Liver (tissue), 8 donors: ENCODE measurements at regions not wholly inside any gene's neighbourhood (a gene's known extent, or its start where the extent isn't known, plus 50 kb on each side); places are given as distances from the start of the nearest gene placed in this dataset.

Experiments used
- DNase-seq: peaks from one replicate; pipeline ENCODE4 v3.0.0-alpha.2; 2017; ENCODE audit warnings: low spot score
- H3K27ac ChIP-seq, 2 donors: one replicate each; pipeline ENCODE4 v1.7.0; 2013; ENCODE audit warnings: inconsistent platforms in 2 of 2, low read length in 2 of 2, control low read depth in 1 of 2, low read depth in 1 of 2, mild to moderate bottlenecking in 1 of 2
- H3K27me3 ChIP-seq, 4 donors: one replicate each; pipeline versions ENCODE4 v1.6.1 to v1.7.0; 2013; ENCODE audit warnings: low read length in 3 of 4, inconsistent platforms in 1 of 4, mild to moderate bottlenecking in 1 of 4, moderate library complexity in 1 of 4; ENCODE audit not compliant: control insufficient read depth in 4 of 4, insufficient read depth in 4 of 4
- H3K36me3 ChIP-seq, 4 donors: one replicate each; pipeline versions ENCODE4 v1.6.1 to v1.7.0; 2013; ENCODE audit warnings: low read length in 3 of 4, mild to moderate bottlenecking in 3 of 4, low read depth in 1 of 4, moderate library complexity in 1 of 4; ENCODE audit not compliant: control insufficient read depth in 4 of 4, insufficient read depth in 3 of 4
- H3K4me1 ChIP-seq, 4 donors: one replicate each; pipeline versions ENCODE4 v1.6.1 to v1.7.0; 2013; ENCODE audit warnings: low read length in 3 of 4, mild to moderate bottlenecking in 3 of 4, moderate library complexity in 1 of 4; ENCODE audit not compliant: control insufficient read depth in 4 of 4, insufficient read depth in 4 of 4
- H3K4me3 ChIP-seq, 3 donors: one replicate each; pipeline versions ENCODE4 v1.6.1 to v1.7.0; 2013; ENCODE audit warnings: low read length in 3 of 3, control low read depth in 1 of 3, low read depth in 1 of 3, mild to moderate bottlenecking in 1 of 3
- H3K9ac ChIP-seq, 2 donors: one replicate each; pipeline ENCODE4 v1.7.0; 2013; ENCODE audit warnings: low read length in 2 of 2, mild to moderate bottlenecking in 2 of 2, moderate library complexity in 2 of 2, control low read depth in 1 of 2, low read depth in 1 of 2
- H3K9me3 ChIP-seq, 4 donors: one replicate each; pipeline versions ENCODE4 v1.6.1 to v1.7.0; 2013; ENCODE audit warnings: low read length in 3 of 4; ENCODE audit not compliant: control insufficient read depth in 4 of 4
- EGR1 ChIP-seq, 2 donors: IDR thresholded peaks; 2 replicates each; pipeline ENCODE4 v1.6.1; 2016 to 2018; ENCODE audit warnings: antibody characterized with exemption in 2 of 2, low read depth in 2 of 2
- FOXA1 ChIP-seq: IDR thresholded peaks from 2 replicates; pipeline ENCODE4 v1.6.1; 2016; ENCODE audit warnings: antibody characterized with exemption
- FOXA2 ChIP-seq: IDR thresholded peaks from 2 replicates; pipeline ENCODE4 v1.6.1; 2016; ENCODE audit warnings: antibody characterized with exemption
- GABPA ChIP-seq, 2 donors: IDR thresholded peaks in 1 of 2; conservative IDR thresholded peaks in 1 of 2; 2 replicates each; pipeline ENCODE4 v1.6.1; 2016; ENCODE audit warnings: antibody characterized with exemption in 2 of 2, mild to moderate bottlenecking in 1 of 2, moderate library complexity in 1 of 2
- HNF4A ChIP-seq, 2 donors: conservative IDR thresholded peaks; 2 replicates each; pipeline ENCODE4 v1.6.1; 2016; ENCODE audit warnings: antibody characterized with exemption in 2 of 2, mild to moderate bottlenecking in 2 of 2
- HNF4G ChIP-seq: IDR thresholded peaks from 2 replicates; pipeline ENCODE4 v1.6.1; 2016; ENCODE audit warnings: antibody characterized with exemption
- JUND ChIP-seq, 2 donors: IDR thresholded peaks; 2 replicates each; pipeline ENCODE4 v1.6.1; 2016; ENCODE audit warnings: antibody characterized with exemption in 2 of 2
- MAX ChIP-seq: IDR thresholded peaks from 2 replicates; pipeline ENCODE4 v1.6.1; 2016; ENCODE audit warnings: antibody characterized with exemption
- NR2F2 ChIP-seq: IDR thresholded peaks from 2 replicates; pipeline ENCODE4 v1.6.1; 2016; ENCODE audit warnings: antibody characterized with exemption
- RAD21 ChIP-seq, 2 donors: IDR thresholded peaks; 2 replicates each; pipeline ENCODE4 v1.6.1; 2016; ENCODE audit warnings: antibody characterized with exemption in 2 of 2, mild to moderate bottlenecking in 2 of 2
- RXRA ChIP-seq, 2 donors: IDR thresholded peaks; 2 replicates each; pipeline ENCODE4 v1.6.1; 2017 to 2018; ENCODE audit warnings: antibody characterized with exemption in 2 of 2, mild to moderate bottlenecking in 1 of 2
- SP1 ChIP-seq: IDR thresholded peaks from 2 replicates; pipeline ENCODE4 v1.6.1; 2018; ENCODE audit warnings: antibody characterized with exemption, mild to moderate bottlenecking
- TAF1 ChIP-seq: conservative IDR thresholded peaks from 2 replicates; pipeline ENCODE4 v1.6.1; 2016; ENCODE audit warnings: antibody characterized with exemption, mild to moderate bottlenecking
- YY1 ChIP-seq: IDR thresholded peaks from 2 replicates; pipeline ENCODE4 v1.6.1; 2016; ENCODE audit warnings: antibody characterized with exemption, mild to moderate bottlenecking
- WGBS: extraction: QIAGEN DNeasy Blood & Tissue Kit; methylation state at CpG from one replicate; pipeline ENCODE4 v1.1.7; 2013; 5-methylcytosine and 5-hydroxymethylcytosine counted together
- TF ChIP-seq, protein P1 (sequence below): IDR thresholded peaks from 2 replicates; pipeline ENCODE4 v1.6.1; 2016; ENCODE audit warnings: antibody characterized with exemption
- TF ChIP-seq, protein P2 (sequence below): IDR thresholded peaks from 2 replicates; pipeline ENCODE4 v1.6.1; 2016; ENCODE audit warnings: antibody characterized with exemption
- TF ChIP-seq, protein P3 (sequence below): IDR thresholded peaks from 2 replicates; pipeline ENCODE4 v1.6.1; 2016; ENCODE audit warnings: antibody characterized with exemption, mild to moderate bottlenecking
- TF ChIP-seq, protein P4 (sequence below): fragments of 150-350 bp; IDR thresholded peaks from 2 replicates; pipeline ENCODE4 v1.5.1; 2017; ENCODE audit warnings: improper control_type of control experiment, low read depth, low read length; ENCODE audit not compliant: missing input control
- donor health status: healthy.
- donor health status: healthy.
- donor health status: healthy.
- donor health status: healthy.
- donor health status: healthy.

DNA sequence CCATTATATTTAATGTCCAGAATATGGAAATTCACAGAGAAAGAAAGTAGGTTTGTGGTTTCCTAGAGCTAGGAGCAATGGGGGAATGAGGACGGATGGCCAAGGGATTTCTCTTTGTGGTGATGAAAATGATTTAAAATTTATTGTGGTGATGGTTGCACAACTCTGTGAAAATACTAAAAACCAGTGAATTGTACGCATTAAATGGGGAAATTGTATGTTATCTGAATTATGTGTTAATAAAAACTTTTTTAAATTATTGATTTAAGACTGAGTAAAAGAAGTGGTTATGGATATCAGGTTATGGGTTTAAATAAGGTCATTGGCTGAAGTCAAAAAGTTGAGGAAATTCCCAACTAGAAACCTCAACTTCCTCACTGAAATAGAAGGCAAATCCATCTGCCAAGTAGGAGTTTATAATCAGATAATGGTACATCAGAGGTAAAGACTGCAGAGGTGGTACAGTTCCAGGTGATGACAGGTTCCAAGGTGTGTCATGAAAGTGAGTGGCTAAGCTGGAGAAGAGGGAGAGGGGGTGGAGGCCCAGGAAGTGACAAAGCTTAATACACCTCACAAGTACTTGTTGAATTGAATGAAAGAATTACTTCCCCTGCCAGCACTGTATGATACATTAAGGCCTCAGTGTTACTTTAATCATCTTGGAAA, 68.9 kb upstream of the CCDC71L start:
- H3K36me3 ChIP-seq = no peaks in the 10 kb centered on the region
- no peak overlapping the region for H3K4me3 ChIP-seq
- TF ChIP-seq FOXA2 = no peak
- TF ChIP-seq RXRA (IDR thresholded peaks at IDR 0.05) = no peak
- TF ChIP-seq YY1 = no peak
- no peak for TF ChIP-seq HNF4A (conservative IDR thresholded peaks at IDR 0.05)
- TF ChIP-seq HNF4G = no peak
- no peak for TF ChIP-seq TAF1
- TF ChIP-seq NR2F2 = no peak
- TF ChIP-seq, protein P1, sequence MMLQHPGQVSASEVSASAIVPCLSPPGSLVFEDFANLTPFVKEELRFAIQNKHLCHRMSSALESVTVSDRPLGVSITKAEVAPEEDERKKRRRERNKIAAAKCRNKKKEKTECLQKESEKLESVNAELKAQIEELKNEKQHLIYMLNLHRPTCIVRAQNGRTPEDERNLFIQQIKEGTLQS = no peak
- no peak for TF ChIP-seq RAD21 (IDR thresholded peaks at IDR 0.05)
- TF ChIP-seq, protein P2, sequence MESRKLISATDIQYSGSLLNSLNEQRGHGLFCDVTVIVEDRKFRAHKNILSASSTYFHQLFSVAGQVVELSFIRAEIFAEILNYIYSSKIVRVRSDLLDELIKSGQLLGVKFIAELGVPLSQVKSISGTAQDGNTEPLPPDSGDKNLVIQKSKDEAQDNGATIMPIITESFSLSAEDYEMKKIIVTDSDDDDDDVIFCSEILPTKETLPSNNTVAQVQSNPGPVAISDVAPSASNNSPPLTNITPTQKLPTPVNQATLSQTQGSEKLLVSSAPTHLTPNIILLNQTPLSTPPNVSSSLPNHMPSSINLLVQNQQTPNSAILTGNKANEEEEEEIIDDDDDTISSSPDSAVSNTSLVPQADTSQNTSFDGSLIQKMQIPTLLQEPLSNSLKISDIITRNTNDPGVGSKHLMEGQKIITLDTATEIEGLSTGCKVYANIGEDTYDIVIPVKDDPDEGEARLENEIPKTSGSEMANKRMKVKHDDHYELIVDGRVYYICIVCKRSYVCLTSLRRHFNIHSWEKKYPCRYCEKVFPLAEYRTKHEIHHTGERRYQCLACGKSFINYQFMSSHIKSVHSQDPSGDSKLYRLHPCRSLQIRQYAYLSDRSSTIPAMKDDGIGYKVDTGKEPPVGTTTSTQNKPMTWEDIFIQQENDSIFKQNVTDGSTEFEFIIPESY = no peak
- no peak for TF ChIP-seq FOXA1
- TF ChIP-seq MAX = no peak
- TF ChIP-seq GABPA (IDR thresholded peaks at IDR 0.05 in 1 of 2, conservative IDR thresholded peaks at IDR 0.05 in 1 of 2) = no peak
- TF ChIP-seq, protein P3, sequence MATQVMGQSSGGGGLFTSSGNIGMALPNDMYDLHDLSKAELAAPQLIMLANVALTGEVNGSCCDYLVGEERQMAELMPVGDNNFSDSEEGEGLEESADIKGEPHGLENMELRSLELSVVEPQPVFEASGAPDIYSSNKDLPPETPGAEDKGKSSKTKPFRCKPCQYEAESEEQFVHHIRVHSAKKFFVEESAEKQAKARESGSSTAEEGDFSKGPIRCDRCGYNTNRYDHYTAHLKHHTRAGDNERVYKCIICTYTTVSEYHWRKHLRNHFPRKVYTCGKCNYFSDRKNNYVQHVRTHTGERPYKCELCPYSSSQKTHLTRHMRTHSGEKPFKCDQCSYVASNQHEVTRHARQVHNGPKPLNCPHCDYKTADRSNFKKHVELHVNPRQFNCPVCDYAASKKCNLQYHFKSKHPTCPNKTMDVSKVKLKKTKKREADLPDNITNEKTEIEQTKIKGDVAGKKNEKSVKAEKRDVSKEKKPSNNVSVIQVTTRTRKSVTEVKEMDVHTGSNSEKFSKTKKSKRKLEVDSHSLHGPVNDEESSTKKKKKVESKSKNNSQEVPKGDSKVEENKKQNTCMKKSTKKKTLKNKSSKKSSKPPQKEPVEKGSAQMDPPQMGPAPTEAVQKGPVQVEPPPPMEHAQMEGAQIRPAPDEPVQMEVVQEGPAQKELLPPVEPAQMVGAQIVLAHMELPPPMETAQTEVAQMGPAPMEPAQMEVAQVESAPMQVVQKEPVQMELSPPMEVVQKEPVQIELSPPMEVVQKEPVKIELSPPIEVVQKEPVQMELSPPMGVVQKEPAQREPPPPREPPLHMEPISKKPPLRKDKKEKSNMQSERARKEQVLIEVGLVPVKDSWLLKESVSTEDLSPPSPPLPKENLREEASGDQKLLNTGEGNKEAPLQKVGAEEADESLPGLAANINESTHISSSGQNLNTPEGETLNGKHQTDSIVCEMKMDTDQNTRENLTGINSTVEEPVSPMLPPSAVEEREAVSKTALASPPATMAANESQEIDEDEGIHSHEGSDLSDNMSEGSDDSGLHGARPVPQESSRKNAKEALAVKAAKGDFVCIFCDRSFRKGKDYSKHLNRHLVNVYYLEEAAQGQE = no peak
- no peak for TF ChIP-seq EGR1 (IDR thresholded peaks at IDR 0.05; ENCODE audit: low read depth in 2 of 2)
- DNase-seq = no peak
- 86% methylated on average over 2 of the region's 2 CpGs for WGBS
- H3K9me3 ChIP-seq = no peaks in the 10 kb centered on the region
- H3K9ac ChIP-seq = no peak overlapping the region
- H3K27me3 ChIP-seq = no peaks in the 10 kb centered on the region
- H3K4me1 ChIP-seq = peaks cover 0 to 3% (median 0%) of the 10 kb centered on the region in 4 donors
- H3K27ac ChIP-seq = no peak overlapping the region

DNA sequence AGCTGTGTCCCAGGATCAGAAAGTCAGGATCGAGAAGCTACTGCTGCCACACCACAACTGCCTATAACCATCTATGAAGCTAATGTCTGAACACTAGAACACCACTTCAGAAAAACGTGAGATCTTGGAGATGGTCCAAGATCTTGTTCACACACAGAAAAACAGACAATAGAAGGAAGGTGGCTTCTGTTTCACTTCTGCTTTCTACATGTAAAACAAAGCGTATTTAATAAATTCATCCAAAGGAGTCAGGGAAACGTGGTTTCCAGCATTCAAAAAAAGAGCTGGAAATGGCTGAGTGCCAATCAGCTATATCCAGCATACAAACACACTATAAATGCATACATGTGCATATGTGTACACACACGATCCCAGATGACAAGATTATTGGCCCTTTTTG, 70.2 kb upstream of the CCDC71L start:
- no peak overlapping the region for H3K27ac ChIP-seq
- DNase-seq = no peak
- TF ChIP-seq, protein P2 = no peak
- no peak for TF ChIP-seq NR2F2
- TF ChIP-seq HNF4G = no peak
- TF ChIP-seq FOXA2 = no peak
- no peak for TF ChIP-seq SP1
- no peak for TF ChIP-seq JUND (IDR thresholded peaks at IDR 0.05)
- TF ChIP-seq YY1 = no peak
- no peak for TF ChIP-seq MAX
- TF ChIP-seq, protein P4, sequence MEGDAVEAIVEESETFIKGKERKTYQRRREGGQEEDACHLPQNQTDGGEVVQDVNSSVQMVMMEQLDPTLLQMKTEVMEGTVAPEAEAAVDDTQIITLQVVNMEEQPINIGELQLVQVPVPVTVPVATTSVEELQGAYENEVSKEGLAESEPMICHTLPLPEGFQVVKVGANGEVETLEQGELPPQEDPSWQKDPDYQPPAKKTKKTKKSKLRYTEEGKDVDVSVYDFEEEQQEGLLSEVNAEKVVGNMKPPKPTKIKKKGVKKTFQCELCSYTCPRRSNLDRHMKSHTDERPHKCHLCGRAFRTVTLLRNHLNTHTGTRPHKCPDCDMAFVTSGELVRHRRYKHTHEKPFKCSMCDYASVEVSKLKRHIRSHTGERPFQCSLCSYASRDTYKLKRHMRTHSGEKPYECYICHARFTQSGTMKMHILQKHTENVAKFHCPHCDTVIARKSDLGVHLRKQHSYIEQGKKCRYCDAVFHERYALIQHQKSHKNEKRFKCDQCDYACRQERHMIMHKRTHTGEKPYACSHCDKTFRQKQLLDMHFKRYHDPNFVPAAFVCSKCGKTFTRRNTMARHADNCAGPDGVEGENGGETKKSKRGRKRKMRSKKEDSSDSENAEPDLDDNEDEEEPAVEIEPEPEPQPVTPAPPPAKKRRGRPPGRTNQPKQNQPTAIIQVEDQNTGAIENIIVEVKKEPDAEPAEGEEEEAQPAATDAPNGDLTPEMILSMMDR = no peak
- no peak for TF ChIP-seq RAD21 (IDR thresholded peaks at IDR 0.05)
- TF ChIP-seq, protein P3 = no peak

More for the DNA sequence above, 70.2 kb upstream of the CCDC71L start:
- H3K9me3 ChIP-seq = no peaks in the 10 kb centered on the region
- no peak overlapping the region for H3K4me3 ChIP-seq
- H3K4me1 ChIP-seq = peaks cover 0 to 3% (median 0%) of the 10 kb centered on the region in 4 donors
- no peaks in the 10 kb centered on the region for H3K27me3 ChIP-seq
- no peaks in the 10 kb centered on the region for H3K36me3 ChIP-seq
- WGBS = 49% methylated on average over 5 of the region's 5 CpGs
- H3K9ac ChIP-seq = no peak overlapping the region
